Calu3 (cell line): ENCODE measurements at regions not wholly inside any gene's neighbourhood (a gene's known extent, or its start where the extent isn't known, plus 50 kb on each side); places are given as distances from the start of the nearest gene placed in this dataset.

Source experiments
- BruUV-seq: library from RNA; stranded (reverse); fragments of 400-500 nt; replicated peaks from 2 replicates; lab custom pipeline; 2021; lab: Mats Ljungman, UMichigan
- CTCF ChIA-PET: fragments of 300-600 bp; sonication (Branson Sonifier 250); formaldehyde crosslinking; loops from one replicate; lab custom pipeline; 2022; ENCODE audit warnings: antibody characterized with exemption; lab: Charles Lee
- DNase-seq: peaks from one replicate; pipeline ENCODE4 v3.0.0; 2022
- H3K27ac Mint-ChIP-seq: one replicate; pipeline ENCODE4 v1.8.0; 2022; ENCODE audit warnings: mixed read lengths; ENCODE audit not compliant: unreplicated experiment
- H3K27me3 Mint-ChIP-seq: one replicate; pipeline ENCODE4 v1.8.0; 2022; ENCODE audit warnings: mixed read lengths; ENCODE audit not compliant: unreplicated experiment
- H3K36me3 Mint-ChIP-seq: one replicate; pipeline ENCODE4 v1.8.0; 2022; ENCODE audit warnings: mild to moderate bottlenecking, moderate library complexity, mixed read lengths; ENCODE audit not compliant: insufficient read depth, unreplicated experiment
- H3K4me1 Mint-ChIP-seq: one replicate; pipeline ENCODE4 v1.8.0; 2022; ENCODE audit warnings: mild to moderate bottlenecking, low read depth, mixed read lengths; ENCODE audit not compliant: unreplicated experiment
- H3K4me3 Mint-ChIP-seq: one replicate; pipeline ENCODE4 v1.8.0; 2022; ENCODE audit warnings: mild to moderate bottlenecking, low read depth, moderate library complexity, mixed read lengths; ENCODE audit not compliant: unreplicated experiment
- H3K9me3 Mint-ChIP-seq: one replicate; pipeline ENCODE4 v1.8.0; 2022; ENCODE audit warnings: low read depth, mixed read lengths; ENCODE audit not compliant: unreplicated experiment
- CTCF ChIP-seq: fragments of 200-600 bp; IDR thresholded peaks from one replicate; pipeline ENCODE4 v1.8.0; 2022; ENCODE audit warnings: antibody characterized with exemption; ENCODE audit not compliant: unreplicated experiment
- intact Hi-C: fragments of 100-400 bp; cut with micrococcal nuclease; formaldehyde crosslinking; loops from one replicate; pipeline ENCODE4 v1.10.0; 2022; ENCODE audit not compliant: unreplicated experiment

GRCh38 chr4:43296946-43297528 is 404.5 kb downstream of the GRXCR1 start:
- no peaks in the 10 kb centered on the region for H3K36me3 Mint-ChIP-seq
- DNase-seq: no peak
- H3K9me3 Mint-ChIP-seq: peaks cover 5% of the 10 kb centered on the region
- no peak for TF ChIP-seq CTCF
- CTCF ChIA-PET: no interaction called here
- intact Hi-C loops: no loop called here
- no peaks in the 10 kb centered on the region for H3K4me1 Mint-ChIP-seq
- BruUV-seq: no TSS peak
- H3K4me3 Mint-ChIP-seq: no peak overlapping the region
- H3K27ac Mint-ChIP-seq: no peak overlapping the region
- no peaks in the 10 kb centered on the region for H3K27me3 Mint-ChIP-seq

GRCh38 chr4:43316813-43317212 is 424.3 kb downstream of the GRXCR1 start:
- Mint-ChIP-seq H3K4me3 (no peak overlapping the region), H3K9me3 (peaks cover 3% of the 10 kb centered on the region), H3K36me3 (no peaks in the 10 kb centered on the region), H3K27ac (no peak overlapping the region), H3K4me1 (no peaks in the 10 kb centered on the region), H3K27me3 (no peaks in the 10 kb centered on the region)
- intact Hi-C loops: no loop called here
- no peak for TF ChIP-seq CTCF
- DNase-seq: no peak
- no TSS peak for BruUV-seq
- CTCF ChIA-PET: no interaction called here

- Mint-ChIP-seq H3K4me1 (no peaks in the 10 kb centered on the region), H3K4me3 (no peak overlapping the region), H3K27me3 (no peaks in the 10 kb centered on the region), H3K36me3 (no peaks in the 10 kb centered on the region), H3K9me3 (peaks cover 4% of the 10 kb centered on the region), H3K27ac (no peak overlapping the region)
- intact Hi-C loops: no loop called here
- no peak for TF ChIP-seq CTCF
- CTCF ChIA-PET: interaction anchor here (0.6 kb wide), 1 partner anchor 937 kb away, joined by 3 read pairs; no protein-coding TSS in a partner anchor
- DNase-seq: no peak
- no TSS peak for BruUV-seq
Observed at GRCh38 chr4:43325220-43325967, 432.9 kb downstream of the GRXCR1 start.

GRCh38 chr4:43330288-43330687 is 437.8 kb downstream of the GRXCR1 start:
- intact Hi-C loops: no loop called here
- Mint-ChIP-seq H3K4me3 (no peak overlapping the region), H3K9me3 (peaks cover 4% of the 10 kb centered on the region), H3K27me3 (no peaks in the 10 kb centered on the region), H3K27ac (no peak overlapping the region), H3K4me1 (no peaks in the 10 kb centered on the region), H3K36me3 (no peaks in the 10 kb centered on the region)
- no peak for DNase-seq
- CTCF ChIA-PET: no interaction called here
- no TSS peak for BruUV-seq
- no peak for TF ChIP-seq CTCF
